SK-N-DZ (cell line): ENCODE measurements at regions not wholly inside any gene's neighbourhood (a gene's known extent, or its start where the extent isn't known, plus 50 kb on each side); places are given as distances from the start of the nearest gene placed in this dataset.

ENCODE experiments used
- DNase-seq: peaks from one replicate; pipeline ENCODE4 v3.0.0-alpha.2; 2015; ENCODE audit warnings: low spot score

- no peak for DNase-seq
Observed at GRCh38 chr7:153443032-153443701, 609.0 kb upstream of the DPP6 start.

GRCh38 chr7:153444641-153445040, 607.6 kb upstream of the DPP6 start:
- no peak for DNase-seq

DNA sequence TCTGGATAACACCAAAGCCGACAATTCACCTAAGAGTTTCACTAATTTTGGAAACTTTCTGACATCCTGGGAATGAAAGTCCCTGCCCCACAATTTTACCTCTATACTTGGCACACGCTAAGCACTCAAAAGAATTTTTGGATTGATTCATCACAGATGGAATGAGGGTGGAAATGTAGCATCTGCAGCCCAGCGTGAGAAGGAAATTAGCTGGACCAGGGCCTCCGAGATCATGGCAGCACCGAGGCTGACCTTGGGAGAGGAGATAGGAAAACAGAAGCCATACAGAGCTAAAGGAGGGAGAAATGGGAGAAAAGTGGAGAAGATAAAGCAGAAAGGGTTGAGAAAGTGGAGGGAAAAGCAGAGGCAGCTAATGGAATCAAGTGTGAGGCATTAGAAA, 606.6 kb upstream of the DPP6 start:
- DNase-seq = no peak

GRCh38 chr7:153446490-153446889, 605.7 kb upstream of the DPP6 start:
- DNase-seq = no peak

GRCh38 chr7:153447011-153447410, 605.2 kb upstream of the DPP6 start:
- no peak for DNase-seq

- DNase-seq = no peak
Observed at GRCh38 chr7:153452661-153453060, 599.5 kb upstream of the DPP6 start.

DNA sequence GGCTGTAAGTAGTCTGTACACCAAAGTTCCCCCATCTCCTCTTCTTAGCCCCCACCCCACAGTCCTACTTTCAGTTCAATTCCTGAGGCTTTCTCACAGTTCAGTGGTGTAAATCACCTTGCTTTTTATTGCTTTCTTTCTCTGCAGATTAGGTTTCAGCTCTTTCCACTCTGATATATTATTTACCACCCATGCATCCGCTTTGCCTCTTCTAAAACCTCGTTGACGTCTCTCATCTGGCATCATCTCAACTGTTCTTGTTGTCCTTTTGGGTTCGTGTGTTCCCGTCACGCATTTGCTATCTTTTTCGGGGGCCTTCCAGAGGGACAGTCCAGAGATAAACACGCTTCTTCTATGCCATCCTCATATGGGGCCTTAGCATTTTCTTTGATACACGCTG, 597.9 kb upstream of the DPP6 start:
- no peak for DNase-seq

- DNase-seq = no peak
Observed at GRCh38 chr7:153457746-153458145, 594.5 kb upstream of the DPP6 start.

- no peak for DNase-seq
Observed at GRCh38 chr7:153470004-153470671, 582.1 kb upstream of the DPP6 start.

DNA sequence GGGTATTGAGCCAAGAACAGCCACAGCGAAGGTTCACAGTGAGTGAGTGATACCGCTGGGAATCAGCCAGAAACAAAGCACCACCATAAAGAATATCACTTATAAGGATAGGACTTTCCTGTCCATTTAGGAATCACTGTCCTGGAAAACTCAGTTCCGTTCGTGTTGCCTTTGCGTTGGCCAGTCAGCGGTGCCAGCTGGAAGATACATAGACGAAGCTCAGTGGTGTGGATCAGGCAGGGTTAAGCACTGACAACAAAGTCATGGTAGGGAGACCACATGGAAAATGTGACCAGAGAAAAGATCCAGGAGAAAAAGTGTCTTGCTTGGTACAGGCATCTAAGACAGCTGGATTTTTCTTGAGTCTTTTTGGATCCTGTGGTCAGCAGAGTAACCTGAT, 579.7 kb upstream of the DPP6 start:
- no peak for DNase-seq

- no peak for DNase-seq
Observed at GRCh38 chr7:153473185-153473584, 579.0 kb upstream of the DPP6 start.

GRCh38 chr7:153475239-153475638, 577.0 kb upstream of the DPP6 start:
- DNase-seq = no peak

- DNase-seq = no peak
Observed at GRCh38 chr7:153476166-153476565, 576.0 kb upstream of the DPP6 start.

DNA sequence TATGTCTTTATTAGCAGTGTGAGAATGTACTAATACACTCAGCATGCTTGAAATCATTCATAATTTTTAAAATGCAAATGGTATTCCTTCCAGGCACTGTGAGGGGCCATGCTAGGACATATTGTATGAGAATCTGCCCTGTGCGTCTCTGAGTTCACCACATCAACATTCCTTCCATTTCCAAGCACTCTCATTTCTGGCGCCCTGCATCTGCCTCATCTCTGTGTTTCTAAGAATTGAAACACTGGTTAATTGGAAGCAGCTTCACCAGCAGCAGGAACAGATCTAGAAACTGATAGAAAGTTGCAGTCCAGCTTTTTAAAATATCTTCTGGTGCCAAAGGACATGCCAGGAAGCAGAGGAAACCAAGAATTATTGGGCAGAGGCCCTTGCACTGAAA, 555.9 kb upstream of the DPP6 start:
- no peak for DNase-seq

DNA sequence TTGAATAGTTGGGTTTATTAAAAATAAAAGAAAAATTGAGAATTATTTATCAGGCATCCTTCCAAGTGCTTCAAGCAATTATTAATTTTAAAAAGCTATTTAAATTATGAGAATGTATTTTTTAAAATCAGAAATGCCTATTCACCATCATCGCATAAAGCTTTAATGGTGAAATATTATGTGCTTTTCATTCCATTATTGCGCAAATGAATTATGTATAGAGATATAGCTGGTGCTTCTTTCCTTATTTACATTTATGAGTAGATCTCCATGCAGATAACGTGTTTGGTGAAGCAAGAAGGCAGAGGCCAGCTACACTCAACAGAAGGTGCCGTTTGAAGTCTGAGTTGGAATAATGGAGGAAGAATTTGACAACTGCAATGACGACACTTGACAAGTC, 549.1 kb upstream of the DPP6 start:
- no peak for DNase-seq

DNA sequence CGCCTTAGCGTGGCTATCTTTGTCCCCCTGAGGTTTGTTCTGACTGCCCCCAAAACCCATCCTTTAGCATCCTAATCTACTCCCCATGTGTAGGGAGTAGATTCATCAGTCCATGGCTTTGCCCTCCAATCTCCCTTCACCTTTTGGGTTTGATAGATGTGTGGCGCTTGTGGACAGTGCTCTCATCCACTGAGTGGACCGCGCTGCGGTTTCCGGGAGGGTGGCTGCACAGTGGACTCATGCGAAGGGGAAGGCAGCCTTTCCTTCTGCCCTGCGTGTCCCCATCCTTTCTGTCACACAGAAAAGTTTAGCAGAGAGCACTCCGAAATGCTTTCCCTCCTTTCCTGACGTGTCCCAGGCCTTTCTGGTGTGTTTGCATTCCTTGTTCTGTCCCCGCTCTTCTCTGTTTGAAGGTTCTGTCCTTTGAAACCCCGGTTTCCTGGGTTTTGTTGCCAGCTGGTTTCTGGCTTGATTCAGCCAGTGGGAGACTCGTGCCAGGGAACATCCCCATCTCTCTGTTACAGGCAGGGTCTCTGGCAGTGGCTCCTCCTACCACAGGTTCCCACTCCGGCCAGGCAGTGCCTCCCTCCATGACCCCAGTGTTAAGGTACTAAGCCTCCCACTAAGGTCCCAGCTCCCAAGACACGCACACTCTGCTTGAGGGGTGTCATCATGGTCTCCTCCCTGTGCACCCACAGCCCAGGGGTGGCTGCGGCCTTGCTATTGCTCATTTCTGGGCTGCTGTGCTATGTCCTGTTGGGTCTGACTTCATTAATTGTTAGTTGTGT, 547.7 kb upstream of the DPP6 start:
- DNase-seq = no peak

- DNase-seq = no peak
Observed at GRCh38 chr7:153507885-153508284, 544.3 kb upstream of the DPP6 start.

DNA sequence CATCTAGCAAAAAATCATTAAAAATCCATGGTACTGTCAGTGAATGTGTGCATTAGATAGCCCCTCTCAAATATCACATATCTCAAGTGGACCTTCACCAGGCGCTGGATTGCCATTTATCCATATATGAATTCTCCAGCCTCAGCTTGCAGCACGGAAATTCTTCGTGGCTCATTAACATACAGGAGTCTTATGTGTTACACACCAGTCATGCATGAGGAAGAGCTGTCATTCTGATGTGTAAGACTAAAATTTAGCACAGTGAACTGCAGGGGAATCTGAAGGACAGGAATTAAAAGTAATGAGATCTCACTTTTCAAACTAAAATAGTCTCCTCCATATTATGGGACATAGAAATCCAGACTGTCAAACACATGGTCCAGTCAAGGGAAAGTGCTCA, 542.4 kb upstream of the DPP6 start:
- DNase-seq = no peak

- DNase-seq = no peak
Observed at GRCh38 chr7:153510674-153511073, 541.5 kb upstream of the DPP6 start.

- no peak for DNase-seq
Observed at GRCh38 chr7:153514032-153514431, 538.2 kb upstream of the DPP6 start.

GRCh38 chr7:153515359-153515758, 536.8 kb upstream of the DPP6 start:
- DNase-seq = no peak

GRCh38 chr7:153518201-153518984, 533.8 kb upstream of the DPP6 start:
- no peak for DNase-seq
